ENCODE measurements at regions not wholly inside any gene's neighbourhood (a gene's known extent, or its start where the extent isn't known, plus 50 kb on each side); places are given as distances from the start of the nearest gene placed in this dataset.

DNA sequence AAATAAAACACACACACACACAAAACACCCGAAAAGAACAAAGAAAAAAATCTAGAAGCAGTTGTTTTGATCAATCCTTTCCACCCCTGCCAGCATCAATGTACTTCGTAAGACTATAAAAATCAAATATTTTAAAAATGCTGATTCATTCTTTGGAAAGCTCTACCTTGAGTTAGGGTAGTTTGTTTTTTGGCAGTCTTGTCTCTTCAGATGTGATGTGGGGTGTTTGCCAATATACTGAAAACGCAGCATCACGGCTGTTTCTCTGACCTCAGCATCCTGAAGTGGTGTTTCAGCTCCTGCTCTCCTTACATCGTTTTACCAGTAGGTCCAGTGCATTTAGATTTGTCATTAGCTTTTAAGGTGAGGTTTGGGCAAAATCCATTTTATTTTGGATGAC is 526.0 kb downstream of the UTRN start:
- no peak overlapping the region for H3K4me3 ChIP-seq
- intact Hi-C loops (cut with DNase I), result no loop called here
- TF ChIP-seq, protein P1, sequence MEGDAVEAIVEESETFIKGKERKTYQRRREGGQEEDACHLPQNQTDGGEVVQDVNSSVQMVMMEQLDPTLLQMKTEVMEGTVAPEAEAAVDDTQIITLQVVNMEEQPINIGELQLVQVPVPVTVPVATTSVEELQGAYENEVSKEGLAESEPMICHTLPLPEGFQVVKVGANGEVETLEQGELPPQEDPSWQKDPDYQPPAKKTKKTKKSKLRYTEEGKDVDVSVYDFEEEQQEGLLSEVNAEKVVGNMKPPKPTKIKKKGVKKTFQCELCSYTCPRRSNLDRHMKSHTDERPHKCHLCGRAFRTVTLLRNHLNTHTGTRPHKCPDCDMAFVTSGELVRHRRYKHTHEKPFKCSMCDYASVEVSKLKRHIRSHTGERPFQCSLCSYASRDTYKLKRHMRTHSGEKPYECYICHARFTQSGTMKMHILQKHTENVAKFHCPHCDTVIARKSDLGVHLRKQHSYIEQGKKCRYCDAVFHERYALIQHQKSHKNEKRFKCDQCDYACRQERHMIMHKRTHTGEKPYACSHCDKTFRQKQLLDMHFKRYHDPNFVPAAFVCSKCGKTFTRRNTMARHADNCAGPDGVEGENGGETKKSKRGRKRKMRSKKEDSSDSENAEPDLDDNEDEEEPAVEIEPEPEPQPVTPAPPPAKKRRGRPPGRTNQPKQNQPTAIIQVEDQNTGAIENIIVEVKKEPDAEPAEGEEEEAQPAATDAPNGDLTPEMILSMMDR (IDR thresholded peaks at IDR 0.05), result no peak
- H3K9me3 ChIP-seq, result no peaks in the 10 kb centered on the region
- H3K4me1 ChIP-seq, result no peaks in the 10 kb centered on the region
- peaks cover 0 to under 1% of the 10 kb centered on the region in 2 donors for H3K36me3 ChIP-seq
- no peak overlapping the region for H3K27ac ChIP-seq
- H3K27me3 ChIP-seq, result no peaks in the 10 kb centered on the region
- no peak for DNase-seq (ENCODE audit: low spot score in 2 of 2)

DNA sequence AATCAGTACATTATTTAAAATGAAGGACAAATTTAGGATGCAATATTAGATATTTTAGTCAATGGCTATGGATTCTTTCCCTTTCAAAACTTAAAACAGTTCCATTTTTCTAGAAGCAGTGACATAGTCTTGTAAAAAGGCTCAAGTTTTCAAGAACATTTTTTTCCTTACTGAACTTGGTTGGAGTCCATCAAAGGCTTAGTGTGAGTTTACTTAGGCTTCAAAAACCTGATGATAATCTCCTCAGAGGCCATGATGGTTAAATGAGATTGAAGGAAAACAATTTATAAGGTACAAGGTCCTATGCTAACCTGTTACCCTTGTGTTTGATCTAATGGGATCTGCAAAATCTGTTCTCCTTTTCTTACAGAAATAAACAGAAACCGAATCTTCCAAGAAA is 531.8 kb downstream of the UTRN start:
- no peak overlapping the region for H3K27ac ChIP-seq
- no peaks in the 10 kb centered on the region for H3K36me3 ChIP-seq
- H3K4me1 ChIP-seq, result no peaks in the 10 kb centered on the region
- no peaks in the 10 kb centered on the region for H3K9me3 ChIP-seq
- intact Hi-C loops (cut with DNase I), result no loop called here
- no peaks in the 10 kb centered on the region for H3K27me3 ChIP-seq
- no peak for DNase-seq (ENCODE audit: low spot score in 2 of 2)
- H3K4me3 ChIP-seq, result no peak overlapping the region
- TF ChIP-seq, protein P1 (IDR thresholded peaks at IDR 0.05), result no peak

DNA sequence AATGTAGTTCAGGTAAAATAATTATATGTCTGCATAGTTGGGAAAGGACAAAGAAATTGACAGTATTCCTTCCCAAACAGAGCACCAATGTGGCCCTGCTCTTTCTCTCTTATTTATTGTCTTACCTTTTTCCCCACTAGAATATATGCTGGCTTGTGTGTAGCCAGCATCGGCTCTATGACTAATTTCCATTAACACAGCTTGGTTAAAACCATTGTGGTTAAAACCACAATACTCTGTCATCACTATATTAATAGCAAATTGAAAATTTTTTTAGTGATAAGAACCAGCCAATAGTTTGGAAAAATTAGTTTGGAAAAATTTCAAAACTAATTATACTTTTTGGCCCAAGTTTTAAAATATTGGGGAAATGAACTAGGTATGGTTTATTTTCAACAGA is 535.1 kb downstream of the UTRN start:
- no peak overlapping the region for H3K27ac ChIP-seq
- H3K36me3 ChIP-seq, result no peaks in the 10 kb centered on the region
- no peaks in the 10 kb centered on the region for H3K27me3 ChIP-seq
- no peaks in the 10 kb centered on the region for H3K9me3 ChIP-seq
- no peaks in the 10 kb centered on the region for H3K4me1 ChIP-seq
- TF ChIP-seq, protein P1 (IDR thresholded peaks at IDR 0.05), result no peak
- intact Hi-C loops (cut with DNase I), result no loop called here
- no peak for DNase-seq (ENCODE audit: low spot score in 2 of 2)
- no peak overlapping the region for H3K4me3 ChIP-seq

DNA sequence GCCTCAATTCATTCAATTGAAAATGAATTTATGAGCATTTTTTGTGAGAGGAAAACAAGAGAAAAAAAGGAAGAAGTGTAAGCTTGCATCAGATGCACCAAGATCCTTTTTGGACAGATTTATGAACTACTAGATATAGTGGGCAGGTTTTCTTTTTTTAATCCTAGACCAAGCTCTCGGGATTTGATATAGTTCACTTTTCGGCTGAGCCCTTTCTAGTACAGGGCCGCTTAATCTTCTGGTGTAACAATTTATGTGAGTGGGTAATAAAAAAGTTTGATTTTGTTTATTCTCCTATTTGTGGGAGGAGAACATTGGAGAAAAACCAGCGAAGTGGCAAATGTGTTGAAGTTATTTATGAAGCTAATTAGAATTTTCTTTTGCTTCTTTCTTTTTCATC is 538.0 kb downstream of the UTRN start:
- no peaks in the 10 kb centered on the region for H3K9me3 ChIP-seq
- no peak overlapping the region for H3K4me3 ChIP-seq
- DNase-seq (ENCODE audit: low spot score in 2 of 2), result no peak
- no peaks in the 10 kb centered on the region for H3K27me3 ChIP-seq
- H3K36me3 ChIP-seq, result peaks cover 0 to 12% of the 10 kb centered on the region in 2 donors
- H3K4me1 ChIP-seq, result no peaks in the 10 kb centered on the region
- TF ChIP-seq, protein P1 (IDR thresholded peaks at IDR 0.05), result no peak
- H3K27ac ChIP-seq, result no peak overlapping the region
- intact Hi-C loops (cut with DNase I), result no loop called here

DNA sequence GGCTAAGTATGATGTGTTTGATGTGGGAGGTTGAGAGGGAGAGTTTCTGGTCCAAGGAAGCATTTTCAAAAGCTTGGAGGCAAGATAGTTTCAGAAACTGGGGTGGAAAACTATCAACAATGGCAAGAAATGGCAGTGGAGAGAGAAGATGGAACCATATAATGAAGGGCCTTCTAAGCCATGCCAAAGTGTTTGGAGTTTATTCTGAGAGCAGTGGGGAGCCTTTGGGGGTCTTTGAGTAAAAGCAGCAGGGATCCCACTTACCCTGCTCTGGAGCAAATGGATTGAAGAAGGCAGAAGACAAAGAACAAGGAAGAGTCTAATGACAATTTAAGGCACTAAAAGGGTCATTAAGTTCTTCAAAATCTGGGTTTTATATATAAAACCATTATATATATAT is 538.9 kb downstream of the UTRN start:
- H3K36me3 ChIP-seq, result peaks cover 0 to 18% of the 10 kb centered on the region in 2 donors
- intact Hi-C loops (cut with DNase I), result no loop called here
- H3K9me3 ChIP-seq, result no peaks in the 10 kb centered on the region
- DNase-seq (ENCODE audit: low spot score in 2 of 2), result no peak
- H3K4me1 ChIP-seq, result no peaks in the 10 kb centered on the region
- no peak overlapping the region for H3K4me3 ChIP-seq
- TF ChIP-seq, protein P1 (IDR thresholded peaks at IDR 0.05), result no peak
- H3K27me3 ChIP-seq, result no peaks in the 10 kb centered on the region
- H3K27ac ChIP-seq, result no peak overlapping the region

DNA sequence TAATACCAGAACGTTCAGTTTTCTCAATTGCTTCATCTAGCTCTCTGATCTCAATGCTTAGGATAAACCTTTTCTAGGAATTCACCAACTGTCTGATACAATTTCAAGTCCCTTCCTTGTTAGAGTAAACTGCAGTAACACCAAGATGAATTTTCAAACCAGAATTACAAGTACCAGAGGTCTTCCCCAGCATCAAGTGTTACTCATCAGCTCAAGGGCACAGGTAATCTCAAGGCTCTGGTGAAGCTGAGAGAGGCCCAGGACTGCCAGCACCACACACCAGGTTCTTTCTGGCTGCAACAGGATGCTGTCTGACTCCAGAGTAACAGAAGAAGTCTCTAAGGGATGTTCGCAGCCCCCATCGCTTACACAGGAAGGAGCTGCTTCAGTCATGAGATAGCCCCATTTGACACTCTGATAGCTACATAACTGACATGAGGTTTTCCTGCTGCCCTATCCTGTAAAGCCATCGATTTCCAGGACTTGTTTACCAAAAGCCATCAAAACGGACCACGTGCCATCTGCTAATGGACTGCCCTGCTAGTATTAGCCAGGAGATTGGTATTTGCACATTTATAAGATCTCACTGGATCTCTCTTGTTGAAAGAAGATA is 549.4 kb downstream of the UTRN start:
- Histone ChIP-seq H3K4me3 (no peak overlapping the region), H3K9me3 (no peaks in the 10 kb centered on the region), H3K36me3 (peaks cover 28 to 43% of the 10 kb centered on the region in 2 donors), H3K27ac (no peak overlapping the region), H3K27me3 (no peaks in the 10 kb centered on the region), H3K4me1 (no peaks in the 10 kb centered on the region)
- TF ChIP-seq, protein P1 (IDR thresholded peaks at IDR 0.05), result no peak
- DNase-seq (ENCODE audit: low spot score in 2 of 2), result no peak
- intact Hi-C loops (cut with DNase I), result no loop called here

Data from ascending aorta (tissue), 2 donors.